Mesenchymal stem cell (in vitro differentiated cells and primary cell): ENCODE measurements at regions not wholly inside any gene's neighbourhood (a gene's known extent, or its start where the extent isn't known, plus 50 kb on each side); places are given as distances from the start of the nearest gene placed in this dataset.

ENCODE experiments used
- DNase-seq: peaks from one replicate; pipeline ENCODE4 v3.0.0-alpha.2; 2013
- H2AFZ ChIP-seq: one replicate; pipeline ENCODE4 v1.6.1; 2013; ENCODE audit warnings: low read depth, mild to moderate bottlenecking, control low read depth, inconsistent platforms, low read length, moderate library complexity
- H2AK5ac ChIP-seq: 2 replicates; pipeline ENCODE4 v1.6.1; 2013; ENCODE audit warnings: low read length, moderate library complexity, mild to moderate bottlenecking, inconsistent platforms; ENCODE audit not compliant: severe bottlenecking
- H2BK120ac ChIP-seq: one replicate; pipeline ENCODE4 v1.6.1; 2013; ENCODE audit warnings: low read depth, mild to moderate bottlenecking, inconsistent platforms, low read length, moderate library complexity
- H2BK12ac ChIP-seq, 2 experiments: one replicate each; pipeline ENCODE4 v1.6.1; 2013; ENCODE audit warnings: inconsistent platforms in 2 of 2, low read length in 2 of 2, mild to moderate bottlenecking in 2 of 2, moderate library complexity in 2 of 2, control low read depth in 1 of 2
- H2BK15ac ChIP-seq: one replicate; pipeline ENCODE4 v1.6.1; 2013; ENCODE audit warnings: mild to moderate bottlenecking, low read depth, inconsistent platforms; ENCODE audit not compliant: poor library complexity, severe bottlenecking
- H2BK5ac ChIP-seq: 2 replicates; pipeline ENCODE4 v1.6.1; 2013; ENCODE audit warnings: low read depth, mild to moderate bottlenecking, low read length, control low read depth, inconsistent platforms; ENCODE audit not compliant: poor library complexity, severe bottlenecking
- H3K14ac ChIP-seq, 2 experiments: one replicate each; pipeline ENCODE4 v1.6.1; 2013; ENCODE audit warnings: inconsistent platforms in 2 of 2, low read length in 2 of 2, control low read depth in 1 of 2, mild to moderate bottlenecking in 1 of 2, moderate library complexity in 1 of 2
- H3K18ac ChIP-seq, 2 experiments: one replicate each; pipeline ENCODE4 v1.6.1; 2013; ENCODE audit warnings: inconsistent platforms in 2 of 2, low read length in 2 of 2, control low read depth in 1 of 2, low read depth in 1 of 2, mild to moderate bottlenecking in 1 of 2
- H3K23ac ChIP-seq, 2 experiments: one replicate each; pipeline ENCODE4 v1.6.1; 2013; ENCODE audit warnings: inconsistent platforms in 2 of 2, low read length in 2 of 2, mild to moderate bottlenecking in 2 of 2, moderate library complexity in 2 of 2, control low read depth in 1 of 2
- H3K27ac ChIP-seq: 2 replicates; pipeline ENCODE4 v1.5.1; 2013; ENCODE audit warnings: mild to moderate bottlenecking, moderate library complexity, low read length, control low read depth, inconsistent platforms; ENCODE audit not compliant: poor library complexity, severe bottlenecking
- H3K27me3 ChIP-seq, 2 experiments: 2 replicates each; pipeline versions ENCODE4 v1.6.1 to v1.7.0; 2013; ENCODE audit warnings: low read length in 2 of 2, mild to moderate bottlenecking in 2 of 2, moderate library complexity in 2 of 2, control low read depth in 1 of 2, inconsistent platforms in 1 of 2; ENCODE audit not compliant: control insufficient read depth in 1 of 2, insufficient read depth in 1 of 2
- H3K36me3 ChIP-seq, 2 experiments: 2 replicates each; pipeline versions ENCODE4 v1.6.1 to v1.7.0; 2013; ENCODE audit warnings: low read length in 2 of 2, control low read depth in 1 of 2, inconsistent platforms in 1 of 2, low read depth in 1 of 2, mild to moderate bottlenecking in 1 of 2; ENCODE audit not compliant: insufficient read depth in 2 of 2, control insufficient read depth in 1 of 2
- H3K4ac ChIP-seq, 2 experiments: one replicate each; pipeline ENCODE4 v1.6.1; 2013; ENCODE audit warnings: inconsistent platforms in 2 of 2, low read length in 2 of 2, mild to moderate bottlenecking in 2 of 2, moderate library complexity in 2 of 2, control low read depth in 1 of 2, low read depth in 1 of 2
- H3K4me1 ChIP-seq: 2 replicates; pipeline ENCODE4 v1.6.1; 2013; ENCODE audit warnings: low read depth, low read length, control low read depth; ENCODE audit not compliant: control insufficient read depth, insufficient read depth
- H3K4me2 ChIP-seq: 2 replicates; pipeline ENCODE4 v1.6.1; 2013; ENCODE audit warnings: low read length, mild to moderate bottlenecking, inconsistent platforms; ENCODE audit not compliant: poor library complexity, severe bottlenecking
- H3K4me3 ChIP-seq, 2 experiments: 2 replicates each; pipeline versions ENCODE4 v1.5.1 to v1.7.0; 2013; ENCODE audit warnings: low read length in 2 of 2, mild to moderate bottlenecking in 2 of 2, control low read depth in 1 of 2, low read depth in 1 of 2; ENCODE audit not compliant: insufficient read depth in 1 of 2
- H3K79me1 ChIP-seq: replicated peaks from 2 replicates; pipeline ENCODE4 v1.6.1; 2013; ENCODE audit warnings: mild to moderate bottlenecking, control low read depth, low read length, inconsistent platforms; ENCODE audit not compliant: poor library complexity, severe bottlenecking
- H3K9ac ChIP-seq: 2 replicates; pipeline ENCODE4 v1.7.0; 2013; ENCODE audit warnings: mild to moderate bottlenecking, low read length, moderate library complexity
- H3K9me3 ChIP-seq: 2 replicates; pipeline ENCODE4 v1.7.0; 2013; ENCODE audit warnings: mild to moderate bottlenecking, low read length; ENCODE audit not compliant: control insufficient read depth
- H4K8ac ChIP-seq: one replicate; pipeline ENCODE4 v1.6.1; 2013; ENCODE audit warnings: inconsistent platforms, mild to moderate bottlenecking, low read length, moderate library complexity
- H4K91ac ChIP-seq: one replicate; pipeline ENCODE4 v1.6.1; 2013; ENCODE audit warnings: mild to moderate bottlenecking, low read length, inconsistent platforms
- WGBS: methylation state at CpG from one replicate; pipeline ENCODE4 v1.1.7; 2013; ENCODE audit warnings: mixed read lengths; 5-methylcytosine and 5-hydroxymethylcytosine counted together

DNA sequence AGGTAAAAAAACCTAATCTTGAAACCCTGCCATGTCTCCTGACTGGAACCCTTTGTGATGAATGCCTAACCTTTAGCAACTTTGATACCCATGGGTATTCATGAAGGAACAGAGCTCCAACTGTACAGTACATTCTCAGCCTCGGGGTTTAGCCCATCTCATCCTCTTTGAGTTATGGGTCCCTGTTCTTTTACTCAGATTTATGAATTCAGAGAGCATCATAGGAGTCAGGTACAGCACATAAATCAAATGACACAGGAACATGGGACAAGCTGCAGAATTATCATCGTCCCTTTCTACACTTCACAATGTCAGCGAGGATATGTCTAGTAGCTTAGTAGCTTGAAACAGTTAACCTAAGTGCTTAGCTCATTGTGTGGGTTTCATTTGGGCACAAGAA lies 527.4 kb downstream of the NOVA1 start:
- Histone ChIP-seq H3K4ac (no peak overlapping the region), H3K4me1 (no peaks in the 10 kb centered on the region), H4K8ac (no peak overlapping the region), H3K4me2 (no peak overlapping the region), H2BK120ac (no peak overlapping the region), H2BK15ac (no peak overlapping the region), H3K36me3 (no peaks in the 10 kb centered on the region), H4K91ac (no peak overlapping the region), H3K14ac (no peak overlapping the region), H3K9ac (no peak overlapping the region), H3K27me3 (no peaks in the 10 kb centered on the region), H3K79me1 (no peaks in the 10 kb centered on the region), H2BK5ac (no peak overlapping the region), H3K18ac (no peak overlapping the region), H3K4me3 (no peak overlapping the region), H2AFZ (no peak overlapping the region), H2BK12ac (no peak overlapping the region), H3K27ac (no peak overlapping the region), H3K9me3 (no peaks in the 10 kb centered on the region), H3K23ac (no peak overlapping the region), H2AK5ac (no peak overlapping the region)
- no peak for DNase-seq
- WGBS = 94% methylated on average over 2 of the region's 3 CpGs

DNA sequence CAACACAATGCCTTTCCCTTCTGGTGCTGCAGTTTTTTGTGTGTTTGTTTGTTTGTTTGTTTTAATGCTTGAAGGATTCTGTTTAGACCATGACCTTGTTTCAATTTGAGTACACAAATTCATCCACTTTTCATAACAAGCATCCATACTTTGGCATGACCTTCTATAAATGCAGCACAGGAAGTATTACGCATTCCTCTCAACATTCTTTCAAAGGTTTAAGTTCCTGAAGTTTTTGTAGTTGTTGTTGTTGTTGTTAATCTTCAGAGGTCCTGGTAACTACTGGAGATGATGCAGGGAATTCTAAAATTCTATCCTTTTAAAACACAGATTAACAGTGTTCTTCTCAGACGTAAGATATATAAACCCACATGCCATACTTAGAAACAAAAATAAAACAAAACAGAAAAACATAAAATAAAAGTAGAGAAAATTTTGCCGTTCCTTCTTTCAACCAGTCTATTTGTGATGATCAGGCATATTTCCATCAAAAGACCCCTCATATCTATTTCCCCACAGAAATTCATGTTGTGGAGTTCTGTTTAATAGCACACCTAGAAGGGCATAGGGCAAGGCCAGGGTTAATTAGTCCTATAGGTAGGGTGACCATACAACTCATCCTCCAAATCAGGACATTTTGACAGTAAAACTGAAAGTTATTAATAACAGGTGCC lies 529.9 kb downstream of the NOVA1 start:
- H4K8ac ChIP-seq = no peak overlapping the region
- no peaks in the 10 kb centered on the region for H3K79me1 ChIP-seq
- no peak overlapping the region for H2AFZ ChIP-seq
- H2BK120ac ChIP-seq = no peak overlapping the region
- H3K4me1 ChIP-seq = no peaks in the 10 kb centered on the region
- no peak overlapping the region for H2BK5ac ChIP-seq
- no peak overlapping the region for H3K4me2 ChIP-seq
- H3K36me3 ChIP-seq = no peaks in the 10 kb centered on the region
- no peak overlapping the region for H2BK15ac ChIP-seq
- DNase-seq = no peak
- H3K9me3 ChIP-seq = no peaks in the 10 kb centered on the region
- no peaks in the 10 kb centered on the region for H3K27me3 ChIP-seq
- H3K4ac ChIP-seq = no peak overlapping the region
- H3K4me3 ChIP-seq = no peak overlapping the region
- H3K14ac ChIP-seq = no peak overlapping the region
- no peak overlapping the region for H2BK12ac ChIP-seq
- 80% methylated on average over 1 of the region's 3 CpGs for WGBS
- no peak overlapping the region for H3K18ac ChIP-seq
- H4K91ac ChIP-seq = no peak overlapping the region
- H2AK5ac ChIP-seq = no peak overlapping the region
- no peak overlapping the region for H3K27ac ChIP-seq
- no peak overlapping the region for H3K9ac ChIP-seq
- H3K23ac ChIP-seq = no peak overlapping the region

DNA sequence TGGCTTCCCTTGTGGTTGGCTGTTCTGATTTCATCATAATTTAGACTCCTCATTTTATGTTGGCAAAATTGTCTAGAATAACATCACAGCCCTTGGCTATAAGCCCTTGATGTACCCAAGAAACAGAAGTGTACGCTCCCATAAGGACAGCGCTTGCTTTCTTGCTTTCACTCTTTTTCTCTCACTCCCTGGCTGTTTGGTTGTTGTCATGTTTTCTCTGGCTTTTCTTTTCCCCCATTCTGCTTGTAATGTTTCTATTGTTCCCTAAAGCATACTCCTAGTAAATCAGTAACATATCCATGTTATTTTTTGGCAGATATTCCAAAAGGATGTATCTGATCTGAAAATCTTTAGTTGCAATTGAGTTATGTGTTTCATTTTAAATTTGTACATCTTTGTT lies 530.5 kb downstream of the NOVA1 start:
- Histone ChIP-seq H3K27me3 (no peaks in the 10 kb centered on the region), H3K23ac (no peak overlapping the region), H2AK5ac (no peak overlapping the region), H4K91ac (no peak overlapping the region), H3K4ac (no peak overlapping the region), H2BK12ac (no peak overlapping the region), H3K4me3 (no peak overlapping the region), H2BK5ac (no peak overlapping the region), H3K27ac (no peak overlapping the region), H3K9me3 (no peaks in the 10 kb centered on the region), H3K36me3 (no peaks in the 10 kb centered on the region), H4K8ac (no peak overlapping the region), H2AFZ (no peak overlapping the region), H3K18ac (no peak overlapping the region), H3K79me1 (no peaks in the 10 kb centered on the region), H3K9ac (no peak overlapping the region), H3K14ac (no peak overlapping the region), H3K4me1 (no peaks in the 10 kb centered on the region), H3K4me2 (no peak overlapping the region), H2BK120ac (no peak overlapping the region), H2BK15ac (no peak overlapping the region)
- WGBS = 82% methylated on average over 2 of the region's 2 CpGs
- DNase-seq = no peak

DNA sequence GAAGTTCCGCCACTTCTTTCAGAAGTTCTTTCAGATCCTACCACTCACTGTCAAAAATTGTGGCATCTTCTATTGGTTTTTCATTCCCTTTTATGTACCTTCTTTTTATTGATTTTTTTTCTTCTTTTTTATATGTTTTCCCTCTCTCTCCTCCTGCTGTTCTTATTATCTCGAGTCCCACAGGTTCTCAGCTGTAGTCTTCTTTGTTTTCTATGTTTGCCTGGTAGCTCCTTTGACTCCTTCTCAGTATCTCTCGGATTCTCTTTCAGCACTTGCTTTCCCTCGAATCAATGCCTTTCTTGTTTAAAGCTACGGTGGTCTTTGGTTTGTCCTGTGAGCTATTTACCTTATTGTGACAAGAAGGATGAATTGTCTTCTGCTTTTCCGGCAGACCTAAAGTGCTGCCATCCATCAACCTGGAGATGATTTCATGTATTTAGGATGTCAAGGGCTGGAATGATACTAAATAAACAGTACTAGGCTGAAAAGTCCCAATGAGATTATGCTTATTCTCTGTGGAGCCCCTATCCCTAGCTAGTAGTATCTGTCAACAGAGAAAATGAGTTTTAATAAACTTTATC lies 541.7 kb downstream of the NOVA1 start:
- Histone ChIP-seq H3K18ac (no peak overlapping the region), H3K27me3 (no peaks in the 10 kb centered on the region), H4K8ac (no peak overlapping the region), H3K79me1 (no peaks in the 10 kb centered on the region), H3K27ac (no peak overlapping the region), H2BK15ac (no peak overlapping the region), H2BK5ac (no peak overlapping the region), H2AFZ (no peak overlapping the region), H3K14ac (no peak overlapping the region), H4K91ac (no peak overlapping the region), H3K36me3 (no peaks in the 10 kb centered on the region), H2BK12ac (no peak overlapping the region), H3K4me1 (no peaks in the 10 kb centered on the region), H3K4me3 (no peak overlapping the region), H3K9ac (no peak overlapping the region), H3K9me3 (peaks cover 14% of the 10 kb centered on the region), H3K4ac (no peak overlapping the region), H3K4me2 (no peak overlapping the region), H2AK5ac (no peak overlapping the region), H2BK120ac (no peak overlapping the region), H3K23ac (no peak overlapping the region)
- 58% methylated on average over 6 of the region's 6 CpGs for WGBS
- DNase-seq = no peak
